NB4 (cell line): ENCODE measurements at regions not wholly inside any gene's neighbourhood (a gene's known extent, or its start where the extent isn't known, plus 50 kb on each side); places are given as distances from the start of the nearest gene placed in this dataset.

ENCODE experiments used
- DNase-seq: peaks from one replicate; pipeline ENCODE4 v3.0.0; 2010; ENCODE audit warnings: low read depth
- H3K4me3 ChIP-seq: one replicate; pipeline ENCODE4 v1.5.1; 2011; ENCODE audit warnings: mild to moderate bottlenecking, low read depth, low read length, moderate library complexity
- MYC ChIP-seq: IDR thresholded peaks from 2 replicates; pipeline ENCODE4 v1.6.1; 2011; ENCODE audit warnings: low read depth, low read length
- POLR2A ChIP-seq: IDR thresholded peaks from 2 replicates; pipeline ENCODE4 v1.6.1; 2011; ENCODE audit warnings: mild to moderate bottlenecking; ENCODE audit not compliant: insufficient read length; ENCODE audit errors: extremely low read depth
- TF ChIP-seq, protein P1 (sequence below): IDR thresholded peaks from one replicate; pipeline ENCODE4 v1.5.1; 2012; ENCODE audit warnings: low read depth, low read length
- TF ChIP-seq, protein P2 (sequence below): IDR thresholded peaks from 2 replicates; pipeline ENCODE4 v1.6.1; 2011; ENCODE audit warnings: low read depth, low read length

DNA sequence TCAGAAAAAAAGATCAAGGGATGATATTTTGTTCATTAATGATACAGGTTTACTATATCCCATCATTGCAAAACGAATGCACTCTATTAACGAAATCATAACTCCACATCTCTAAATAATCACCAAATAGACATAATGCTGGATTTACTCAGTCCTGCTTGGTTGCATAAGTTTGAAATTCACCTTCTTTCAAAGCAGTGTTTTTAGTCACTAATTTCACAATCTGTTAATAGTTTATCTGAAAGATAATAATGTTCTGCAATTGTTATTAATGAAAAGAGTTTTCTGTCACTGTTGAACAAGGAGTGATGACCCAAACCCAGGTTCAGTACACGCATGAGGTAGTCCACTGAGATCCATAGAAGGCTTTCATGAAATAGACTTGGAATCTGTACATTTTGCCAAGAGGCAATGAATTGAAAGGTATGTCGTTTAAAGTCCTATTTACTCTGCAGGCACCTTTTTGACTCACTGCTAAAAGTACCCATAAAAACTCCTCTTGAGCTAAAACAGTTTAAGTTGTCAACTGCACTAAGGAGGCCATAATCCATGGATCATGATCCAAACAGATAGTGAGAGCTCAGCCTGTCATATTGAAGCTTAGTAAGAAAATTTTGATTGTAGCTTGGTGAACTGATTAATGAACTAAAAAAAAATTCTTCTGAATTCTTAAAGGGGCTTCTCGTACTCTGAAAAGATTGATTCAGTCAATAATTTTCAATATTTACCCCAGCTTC lies 75.6 kb upstream of the MBNL1 start:
- no peak for DNase-seq

DNA sequence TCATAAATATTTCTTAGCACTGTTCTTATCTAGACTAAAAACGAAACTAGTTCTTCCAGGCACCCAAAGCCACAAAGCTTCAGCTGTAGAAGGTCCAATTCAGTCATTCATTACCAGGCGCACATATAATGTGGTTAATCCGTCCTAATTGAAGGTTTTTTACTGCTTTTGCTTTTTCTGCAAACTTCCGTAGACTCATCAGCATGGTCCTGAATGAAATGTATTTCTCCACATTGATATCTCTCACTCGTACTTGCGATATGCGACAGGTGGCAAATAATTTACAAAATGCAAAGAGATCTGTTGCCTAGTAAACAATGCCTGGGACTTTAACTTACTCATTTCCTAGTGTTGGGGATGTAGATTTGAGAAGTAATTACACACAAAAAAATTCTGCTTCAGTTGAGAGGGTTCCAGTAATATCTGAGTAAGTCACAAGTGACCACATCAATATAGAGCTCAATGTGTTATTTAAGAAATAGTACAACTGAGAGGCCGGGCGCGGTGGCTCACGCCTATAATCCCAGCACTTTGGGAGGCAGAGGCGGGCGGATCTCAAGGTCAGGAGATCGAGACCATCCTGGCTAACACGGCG lies 75.0 kb upstream of the MBNL1 start:
- TF ChIP-seq, protein P1, sequence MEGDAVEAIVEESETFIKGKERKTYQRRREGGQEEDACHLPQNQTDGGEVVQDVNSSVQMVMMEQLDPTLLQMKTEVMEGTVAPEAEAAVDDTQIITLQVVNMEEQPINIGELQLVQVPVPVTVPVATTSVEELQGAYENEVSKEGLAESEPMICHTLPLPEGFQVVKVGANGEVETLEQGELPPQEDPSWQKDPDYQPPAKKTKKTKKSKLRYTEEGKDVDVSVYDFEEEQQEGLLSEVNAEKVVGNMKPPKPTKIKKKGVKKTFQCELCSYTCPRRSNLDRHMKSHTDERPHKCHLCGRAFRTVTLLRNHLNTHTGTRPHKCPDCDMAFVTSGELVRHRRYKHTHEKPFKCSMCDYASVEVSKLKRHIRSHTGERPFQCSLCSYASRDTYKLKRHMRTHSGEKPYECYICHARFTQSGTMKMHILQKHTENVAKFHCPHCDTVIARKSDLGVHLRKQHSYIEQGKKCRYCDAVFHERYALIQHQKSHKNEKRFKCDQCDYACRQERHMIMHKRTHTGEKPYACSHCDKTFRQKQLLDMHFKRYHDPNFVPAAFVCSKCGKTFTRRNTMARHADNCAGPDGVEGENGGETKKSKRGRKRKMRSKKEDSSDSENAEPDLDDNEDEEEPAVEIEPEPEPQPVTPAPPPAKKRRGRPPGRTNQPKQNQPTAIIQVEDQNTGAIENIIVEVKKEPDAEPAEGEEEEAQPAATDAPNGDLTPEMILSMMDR = no peak
- no peak for TF ChIP-seq MYC
- TF ChIP-seq POLR2A = no peak
- TF ChIP-seq, protein P2, sequence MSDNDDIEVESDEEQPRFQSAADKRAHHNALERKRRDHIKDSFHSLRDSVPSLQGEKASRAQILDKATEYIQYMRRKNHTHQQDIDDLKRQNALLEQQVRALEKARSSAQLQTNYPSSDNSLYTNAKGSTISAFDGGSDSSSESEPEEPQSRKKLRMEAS = no peak
- H3K4me3 ChIP-seq = peak overlapping the region; percentile 61
- DNase-seq = peak; percentile 65

More for the DNA sequence above, 75.6 kb upstream of the MBNL1 start:
- TF ChIP-seq MYC = no peak
- TF ChIP-seq POLR2A = no peak
- TF ChIP-seq, protein P1 = no peak
- TF ChIP-seq, protein P2 = no peak
- H3K4me3 ChIP-seq = peak overlapping the region; percentile 61

DNA sequence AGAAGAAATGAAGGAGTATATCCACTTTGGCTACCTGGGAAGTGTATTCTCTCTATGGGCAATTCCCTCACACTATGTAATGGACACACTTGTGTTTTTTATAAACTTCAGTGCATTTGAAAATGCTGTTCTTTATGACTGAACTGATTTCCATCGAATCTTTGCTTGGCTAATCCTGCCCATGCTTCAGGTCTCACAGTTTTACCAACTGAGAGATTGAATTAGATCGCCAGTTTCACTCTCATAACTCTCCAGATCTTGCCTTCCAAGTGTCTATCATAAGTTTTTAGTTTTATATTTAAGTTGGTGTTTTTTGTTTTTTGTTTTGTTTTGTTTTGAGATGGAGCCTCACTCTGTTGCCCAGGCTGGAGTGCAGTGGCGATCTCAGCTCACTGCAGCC lies 73.5 kb upstream of the MBNL1 start:
- H3K4me3 ChIP-seq = no peak overlapping the region
- TF ChIP-seq POLR2A = no peak
- TF ChIP-seq, protein P2 = no peak
- DNase-seq = no peak

DNA sequence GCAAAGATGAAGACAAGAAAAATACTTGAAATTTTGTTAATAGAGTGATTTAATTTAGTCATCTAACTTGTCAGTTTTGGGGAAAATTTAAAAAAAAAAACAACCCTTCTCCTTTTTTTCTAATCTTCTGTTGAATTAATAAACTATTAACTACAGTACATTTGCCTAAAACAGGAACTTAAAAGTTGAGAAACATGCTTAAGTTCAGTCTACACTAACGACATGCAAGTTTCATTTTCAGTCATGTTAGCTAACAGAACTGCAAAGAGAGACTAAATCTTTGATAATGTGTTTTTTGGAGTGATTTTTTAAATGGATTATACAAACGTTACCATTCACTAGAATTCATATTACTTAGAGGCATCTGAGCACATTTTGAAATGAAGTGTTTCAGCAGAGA lies 71.9 kb upstream of the MBNL1 start:
- H3K4me3 ChIP-seq = peak overlapping the region; percentile 58
- TF ChIP-seq POLR2A = no peak
- TF ChIP-seq, protein P2 = no peak
- TF ChIP-seq MYC = no peak
- TF ChIP-seq, protein P1 = no peak
- DNase-seq = peak; percentile 80

DNA sequence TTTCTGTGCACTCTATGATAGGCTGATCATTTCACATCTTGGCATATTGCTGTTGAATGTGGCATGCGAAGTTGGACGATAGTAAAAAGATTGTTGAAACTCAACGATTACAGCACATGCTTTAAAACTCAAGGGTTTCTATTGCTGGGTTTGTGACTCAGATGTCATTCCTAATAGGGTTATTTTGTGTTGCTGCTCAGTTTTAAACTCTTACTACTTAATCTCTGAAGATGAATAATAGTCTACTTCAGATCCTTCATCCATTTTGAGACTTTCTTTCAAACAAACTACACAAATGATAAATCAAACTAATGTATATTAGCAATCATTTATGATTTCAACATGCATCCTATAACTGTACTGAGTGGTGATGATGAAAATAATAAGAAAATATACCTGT lies 71.3 kb upstream of the MBNL1 start:
- TF ChIP-seq POLR2A = no peak
- TF ChIP-seq MYC = peak; percentile 76
- TF ChIP-seq, protein P1 = no peak
- TF ChIP-seq, protein P2 = peak; percentile 72
- H3K4me3 ChIP-seq = peak overlapping the region; percentile 58
- DNase-seq = peak; percentile 73

DNA sequence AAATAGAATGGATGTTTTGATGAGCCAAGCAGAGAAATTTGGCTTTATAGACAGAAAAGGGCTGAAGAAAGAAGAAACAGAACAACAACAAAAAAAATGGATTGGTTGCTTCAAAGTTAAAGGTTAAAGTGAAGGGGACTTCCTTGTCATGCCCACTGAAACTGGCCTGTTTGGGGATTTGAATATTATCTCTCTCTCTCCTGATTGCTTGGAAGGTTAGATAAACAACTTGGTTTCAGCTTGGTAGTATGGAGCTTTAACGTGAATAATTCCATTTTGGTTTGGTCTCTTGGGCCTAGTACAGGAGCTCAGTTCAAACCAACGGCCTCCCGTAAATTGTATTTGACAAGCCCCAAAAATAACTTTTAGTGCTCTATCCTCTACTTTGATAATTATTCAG lies 70.8 kb upstream of the MBNL1 start:
- DNase-seq = peak; percentile 52
- TF ChIP-seq, protein P1 = no peak
- TF ChIP-seq, protein P2 = no peak
- TF ChIP-seq MYC (no peak), POLR2A (no peak)
- peak overlapping the region; percentile 58 for H3K4me3 ChIP-seq
